Colonic mucosa (tissue), 4 donors: ENCODE measurements at regions not wholly inside any gene's neighbourhood (a gene's known extent, or its start where the extent isn't known, plus 50 kb on each side); places are given as distances from the start of the nearest gene placed in this dataset.

Source experiments
- DNase-seq: peaks from one replicate; pipeline ENCODE4 v3.0.0-alpha.2; 2020
- H3K27ac ChIP-seq: fragments of 200-600 bp; one replicate; pipeline ENCODE4 v1.8.0; 2021
- H3K27me3 ChIP-seq: fragments of 200-600 bp; one replicate; pipeline ENCODE4 v1.8.0; 2021
- H3K36me3 ChIP-seq: fragments of 200-600 bp; one replicate; pipeline ENCODE4 v1.8.0; 2021
- H3K4me1 ChIP-seq: fragments of 200-600 bp; one replicate; pipeline ENCODE4 v1.8.0; 2021; ENCODE audit warnings: mild to moderate bottlenecking
- H3K4me3 ChIP-seq: fragments of 200-600 bp; one replicate; pipeline ENCODE4 v1.8.0; 2021
- H3K9ac ChIP-seq, 2 donors: one replicate each; pipeline ENCODE4 v1.7.0; 2013; ENCODE audit warnings: control low read depth in 2 of 2, low read depth in 2 of 2, low read length in 2 of 2
- H3K9me3 ChIP-seq: fragments of 200-600 bp; one replicate; pipeline ENCODE4 v1.8.0; 2021
- CTCF ChIP-seq: fragments of 200-600 bp; IDR thresholded peaks from one replicate; pipeline ENCODE4 v1.8.0; 2022; ENCODE audit warnings: antibody characterized with exemption, mild to moderate bottlenecking
- intact Hi-C: fragments of 100-400 bp; cut with DNase I; formaldehyde crosslinking; loops from one replicate; pipeline ENCODE4 v1.14.1; 2022
- donor health status: healthy.
- donor health status: DM: no; HTN: no; CAD: no.
- donor health status: DM: no; HTN: no; CAD: no.

GRCh38 chr2:150545916-150546315 lies 58.4 kb upstream of the RND3 start:
- no peaks in the 10 kb centered on the region for H3K4me1 ChIP-seq
- H3K9me3 ChIP-seq, result no peaks in the 10 kb centered on the region
- H3K9ac ChIP-seq, result no peak overlapping the region
- TF ChIP-seq CTCF, result no peak
- no peaks in the 10 kb centered on the region for H3K36me3 ChIP-seq
- no peak overlapping the region for H3K27ac ChIP-seq
- intact Hi-C loops, result no loop called here
- no peaks in the 10 kb centered on the region for H3K27me3 ChIP-seq
- H3K4me3 ChIP-seq, result no peak overlapping the region
- no peak for DNase-seq

- H3K9me3 ChIP-seq, result no peaks in the 10 kb centered on the region
- H3K4me1 ChIP-seq, result no peaks in the 10 kb centered on the region
- H3K4me3 ChIP-seq, result no peak overlapping the region
- H3K27ac ChIP-seq, result no peak overlapping the region
- H3K27me3 ChIP-seq, result no peaks in the 10 kb centered on the region
- TF ChIP-seq CTCF, result no peak
- H3K36me3 ChIP-seq, result no peaks in the 10 kb centered on the region
- H3K9ac ChIP-seq, result no peak overlapping the region
- DNase-seq, result no peak
- intact Hi-C loops, result no loop called here
Observed at GRCh38 chr2:150544731-150545130, 57.3 kb upstream of the RND3 start.

GRCh38 chr2:150542692-150543091 lies 55.2 kb upstream of the RND3 start:
- H3K4me1 ChIP-seq, result no peaks in the 10 kb centered on the region
- DNase-seq, result no peak
- H3K9me3 ChIP-seq, result no peaks in the 10 kb centered on the region
- TF ChIP-seq CTCF, result no peak
- no peak overlapping the region for H3K9ac ChIP-seq
- intact Hi-C loops, result no loop called here
- no peak overlapping the region for H3K27ac ChIP-seq
- no peak overlapping the region for H3K4me3 ChIP-seq
- no peaks in the 10 kb centered on the region for H3K27me3 ChIP-seq
- H3K36me3 ChIP-seq, result no peaks in the 10 kb centered on the region

GRCh38 chr2:150542172-150542571 lies 54.7 kb upstream of the RND3 start:
- intact Hi-C loops, result no loop called here
- DNase-seq, result no peak
- no peak overlapping the region for H3K9ac ChIP-seq
- no peaks in the 10 kb centered on the region for H3K27me3 ChIP-seq
- H3K36me3 ChIP-seq, result no peaks in the 10 kb centered on the region
- no peak for TF ChIP-seq CTCF
- no peak overlapping the region for H3K4me3 ChIP-seq
- H3K9me3 ChIP-seq, result no peaks in the 10 kb centered on the region
- H3K27ac ChIP-seq, result no peak overlapping the region
- no peaks in the 10 kb centered on the region for H3K4me1 ChIP-seq

- intact Hi-C loops, result no loop called here
- H3K36me3 ChIP-seq, result no peaks in the 10 kb centered on the region
- H3K9me3 ChIP-seq, result no peaks in the 10 kb centered on the region
- TF ChIP-seq CTCF, result no peak
- H3K9ac ChIP-seq, result no peak overlapping the region
- DNase-seq, result no peak
- H3K27ac ChIP-seq, result no peak overlapping the region
- no peaks in the 10 kb centered on the region for H3K27me3 ChIP-seq
- H3K4me1 ChIP-seq, result no peaks in the 10 kb centered on the region
- no peak overlapping the region for H3K4me3 ChIP-seq
Observed at GRCh38 chr2:150538651-150539201, 51.3 kb upstream of the RND3 start.
